ENCODE measurements at regions not wholly inside any gene's neighbourhood (a gene's known extent, or its start where the extent isn't known, plus 50 kb on each side); places are given as distances from the start of the nearest gene placed in this dataset.

- TF ChIP-seq, protein P1, sequence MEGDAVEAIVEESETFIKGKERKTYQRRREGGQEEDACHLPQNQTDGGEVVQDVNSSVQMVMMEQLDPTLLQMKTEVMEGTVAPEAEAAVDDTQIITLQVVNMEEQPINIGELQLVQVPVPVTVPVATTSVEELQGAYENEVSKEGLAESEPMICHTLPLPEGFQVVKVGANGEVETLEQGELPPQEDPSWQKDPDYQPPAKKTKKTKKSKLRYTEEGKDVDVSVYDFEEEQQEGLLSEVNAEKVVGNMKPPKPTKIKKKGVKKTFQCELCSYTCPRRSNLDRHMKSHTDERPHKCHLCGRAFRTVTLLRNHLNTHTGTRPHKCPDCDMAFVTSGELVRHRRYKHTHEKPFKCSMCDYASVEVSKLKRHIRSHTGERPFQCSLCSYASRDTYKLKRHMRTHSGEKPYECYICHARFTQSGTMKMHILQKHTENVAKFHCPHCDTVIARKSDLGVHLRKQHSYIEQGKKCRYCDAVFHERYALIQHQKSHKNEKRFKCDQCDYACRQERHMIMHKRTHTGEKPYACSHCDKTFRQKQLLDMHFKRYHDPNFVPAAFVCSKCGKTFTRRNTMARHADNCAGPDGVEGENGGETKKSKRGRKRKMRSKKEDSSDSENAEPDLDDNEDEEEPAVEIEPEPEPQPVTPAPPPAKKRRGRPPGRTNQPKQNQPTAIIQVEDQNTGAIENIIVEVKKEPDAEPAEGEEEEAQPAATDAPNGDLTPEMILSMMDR (IDR thresholded peaks at IDR 0.05) = no peak
- TF ChIP-seq POLR2AphosphoS5 (IDR thresholded peaks at IDR 0.05) = no peak
- TF ChIP-seq POLR2A (IDR thresholded peaks at IDR 0.05) = no peak
Measured at GRCh38 chr10:124296121-124296812, 122.5 kb downstream of the OAT start.

Data from sigmoid colon (tissue), 4 donors.